ENCODE measurements at regions not wholly inside any gene's neighbourhood (a gene's known extent, or its start where the extent isn't known, plus 50 kb on each side); places are given as distances from the start of the nearest gene placed in this dataset.
"Not testable (repeated sequence)": the region's sequence is repeated elsewhere in the genome, so short reads cannot be mapped to it uniquely, and the experiment has no call there.

DNA sequence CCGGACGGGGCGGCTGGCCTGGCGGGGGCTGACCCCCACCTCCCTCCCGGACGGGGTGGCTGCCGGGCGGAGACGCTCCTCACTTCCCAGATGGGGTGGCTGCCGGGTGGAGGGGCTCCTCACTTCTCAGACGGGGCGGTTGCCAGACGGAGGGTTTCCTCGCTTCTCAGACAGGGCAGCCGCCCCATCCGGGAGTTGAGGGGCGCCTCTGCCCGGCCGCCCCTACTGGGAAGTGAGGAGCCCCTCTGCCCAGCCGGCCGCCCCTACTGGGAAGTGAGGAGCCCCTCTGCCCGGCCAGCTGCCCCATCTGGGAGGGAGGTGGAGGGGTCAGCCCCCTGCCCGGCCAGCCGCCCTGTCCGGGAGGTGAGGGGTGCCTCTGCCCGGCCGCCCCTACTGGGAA lies 761.1 kb upstream of the SPRY2 start:
- DNase-seq; CTCF ChIA-PET; H3K27me3 ChIP-seq (replicated peaks in 2 of 5; ENCODE audit: control insufficient read depth in 4 of 5, insufficient read depth in 5 of 5, low read length in 4 of 5); H3K27ac ChIP-seq (ENCODE audit: insufficient read depth in 1 of 2, low read depth in 1 of 2, low read length in 2 of 2, poor library complexity in 1 of 2, severe bottlenecking in 2 of 2); POLR2A ChIA-PET; H3K4me1 ChIP-seq (ENCODE audit: control extremely low read depth in 1 of 4, control insufficient read depth in 4 of 4, insufficient read depth in 4 of 4, low read length in 3 of 4); H3K36me3 ChIP-seq (ENCODE audit: control insufficient read depth in 4 of 4, insufficient read depth in 4 of 4, low read length in 3 of 4); H3K9me3 ChIP-seq (ENCODE audit: control extremely low read depth in 1 of 5, control insufficient read depth in 4 of 5, insufficient read depth in 2 of 5, low read depth in 1 of 5, low read length in 4 of 5); H3K4me3 ChIP-seq (ENCODE audit: control insufficient read depth in 1 of 7, extremely low read depth in 1 of 7, insufficient read depth in 4 of 7, low read depth in 2 of 7, low read length in 6 of 7): not testable (repeated sequence)
- 93% methylated on average over 12 of the region's 27 CpGs for WGBS (ENCODE audit: insufficient coverage)

DNA sequence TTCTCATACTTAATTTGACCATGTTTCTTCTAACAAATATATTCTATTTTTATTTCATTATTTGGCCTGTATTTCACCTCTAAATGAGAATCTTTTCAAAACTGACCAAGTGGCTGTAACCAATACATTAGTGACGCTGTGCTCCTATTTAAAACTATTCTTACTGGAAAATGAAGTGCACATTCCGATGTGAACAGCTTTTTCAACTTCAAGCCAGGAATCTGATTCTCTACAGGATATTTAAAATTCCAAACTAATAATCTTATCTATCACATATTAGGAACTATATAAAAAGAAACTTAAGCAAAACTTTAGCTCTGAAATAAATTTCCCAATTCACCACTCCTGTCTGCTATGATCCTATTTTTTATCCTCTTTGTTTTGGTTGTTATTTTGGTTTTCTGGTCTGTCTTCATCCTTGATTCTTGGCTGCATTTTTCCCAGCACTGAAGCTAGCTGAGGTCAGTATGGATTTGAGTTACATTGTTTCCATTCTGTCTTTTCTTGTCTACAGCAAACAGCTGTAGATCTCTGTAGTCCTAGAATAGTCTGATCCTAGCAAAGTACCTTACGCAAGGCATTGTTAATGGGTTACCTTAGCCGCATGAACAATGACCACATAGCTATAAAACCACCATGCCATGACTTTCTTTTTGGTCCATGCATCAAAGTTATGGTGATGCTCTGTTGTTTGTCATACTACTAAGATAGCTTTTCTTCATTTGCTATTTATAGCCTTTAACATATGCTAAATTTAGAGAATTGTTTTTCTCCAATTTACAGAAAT lies 748.6 kb upstream of the SPRY2 start:
- Histone ChIP-seq H3K27ac (ENCODE audit: insufficient read depth in 1 of 2, low read depth in 1 of 2, low read length in 2 of 2, poor library complexity in 1 of 2, severe bottlenecking in 2 of 2) (no peak overlapping the region), H3K36me3 (ENCODE audit: control insufficient read depth in 4 of 4, insufficient read depth in 4 of 4, low read length in 3 of 4) (no peaks in the 10 kb centered on the region), H3K4me1 (ENCODE audit: control extremely low read depth in 1 of 4, control insufficient read depth in 4 of 4, insufficient read depth in 4 of 4, low read length in 3 of 4) (no peaks in the 10 kb centered on the region), H3K27me3 (replicated peaks in 2 of 5; ENCODE audit: control insufficient read depth in 4 of 5, insufficient read depth in 5 of 5, low read length in 4 of 5) (no peaks in the 10 kb centered on the region), H3K4me3 (ENCODE audit: control insufficient read depth in 1 of 7, extremely low read depth in 1 of 7, insufficient read depth in 4 of 7, low read depth in 2 of 7, low read length in 6 of 7) (no peak overlapping the region), H3K9me3 (ENCODE audit: control extremely low read depth in 1 of 5, control insufficient read depth in 4 of 5, insufficient read depth in 2 of 5, low read depth in 1 of 5, low read length in 4 of 5) (no peaks in the 10 kb centered on the region)
- DNase-seq = no peak
- ChIA-PET POLR2A (no interaction called here), CTCF (no interaction called here)
- 95% methylated on average over 3 of the region's 4 CpGs for WGBS (ENCODE audit: insufficient coverage)

DNA sequence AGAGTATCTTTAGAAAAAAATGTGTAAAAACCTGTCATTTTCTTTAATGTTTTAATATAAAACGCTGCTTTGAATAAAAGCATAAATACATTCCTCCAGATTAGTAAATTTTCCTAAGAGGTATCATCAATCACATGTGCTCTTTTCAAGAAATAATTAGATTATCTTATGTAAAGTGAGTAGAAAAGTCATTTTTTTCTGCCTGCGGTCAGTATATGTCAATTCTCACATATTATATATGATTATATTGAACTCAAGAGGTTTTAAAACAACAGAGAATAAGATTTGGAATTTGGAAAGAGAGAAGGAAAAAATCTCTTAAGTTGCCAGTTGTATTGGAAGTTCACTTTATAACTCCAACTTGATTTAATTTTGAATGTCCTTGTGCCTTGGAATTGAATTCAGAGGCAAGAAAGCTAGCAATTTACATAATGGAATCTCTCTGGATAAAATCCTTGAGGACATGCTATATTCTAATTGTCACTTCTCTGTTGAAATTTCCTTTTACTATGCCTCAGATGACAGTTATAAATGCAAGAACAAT lies 740.1 kb upstream of the SPRY2 start:
- Histone ChIP-seq H3K27me3 (replicated peaks in 2 of 5; ENCODE audit: control insufficient read depth in 4 of 5, insufficient read depth in 5 of 5, low read length in 4 of 5) (no peaks in the 10 kb centered on the region), H3K4me1 (ENCODE audit: control extremely low read depth in 1 of 4, control insufficient read depth in 4 of 4, insufficient read depth in 4 of 4, low read length in 3 of 4) (no peaks in the 10 kb centered on the region), H3K27ac (ENCODE audit: insufficient read depth in 1 of 2, low read depth in 1 of 2, low read length in 2 of 2, poor library complexity in 1 of 2, severe bottlenecking in 2 of 2) (no peak overlapping the region), H3K36me3 (ENCODE audit: control insufficient read depth in 4 of 4, insufficient read depth in 4 of 4, low read length in 3 of 4) (no peaks in the 10 kb centered on the region), H3K9me3 (ENCODE audit: control extremely low read depth in 1 of 5, control insufficient read depth in 4 of 5, insufficient read depth in 2 of 5, low read depth in 1 of 5, low read length in 4 of 5) (no peaks in the 10 kb centered on the region), H3K4me3 (ENCODE audit: control insufficient read depth in 1 of 7, extremely low read depth in 1 of 7, insufficient read depth in 4 of 7, low read depth in 2 of 7, low read length in 6 of 7) (no peak overlapping the region)
- DNase-seq = no peak
- ChIA-PET POLR2A (no interaction called here), CTCF (no interaction called here)
- no CpG with 5 or more reads among the region's 2 CpGs for WGBS (ENCODE audit: insufficient coverage)

DNA sequence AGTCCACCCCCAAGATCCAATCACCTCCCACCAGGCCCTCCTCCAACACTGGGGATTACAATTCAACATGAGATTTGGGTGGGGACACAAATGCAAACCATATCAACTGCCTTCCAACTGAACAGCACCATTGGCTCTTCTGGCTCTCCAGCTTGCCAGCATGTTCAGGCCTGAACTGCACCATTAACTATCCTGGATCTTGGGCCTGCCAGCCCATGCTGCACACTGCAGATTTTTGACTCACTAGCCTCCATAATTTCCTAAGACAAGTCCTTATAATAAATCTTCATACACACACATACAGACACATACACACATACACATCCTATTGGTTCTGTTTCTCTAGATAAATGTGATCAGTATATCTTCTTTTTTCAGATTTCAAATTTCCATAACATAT lies 737.1 kb upstream of the SPRY2 start:
- Histone ChIP-seq H3K4me1 (ENCODE audit: control extremely low read depth in 1 of 4, control insufficient read depth in 4 of 4, insufficient read depth in 4 of 4, low read length in 3 of 4) (no peaks in the 10 kb centered on the region), H3K4me3 (ENCODE audit: control insufficient read depth in 1 of 7, extremely low read depth in 1 of 7, insufficient read depth in 4 of 7, low read depth in 2 of 7, low read length in 6 of 7) (no peak overlapping the region), H3K27me3 (replicated peaks in 2 of 5; ENCODE audit: control insufficient read depth in 4 of 5, insufficient read depth in 5 of 5, low read length in 4 of 5) (no peaks in the 10 kb centered on the region), H3K27ac (ENCODE audit: insufficient read depth in 1 of 2, low read depth in 1 of 2, low read length in 2 of 2, poor library complexity in 1 of 2, severe bottlenecking in 2 of 2) (no peak overlapping the region), H3K36me3 (ENCODE audit: control insufficient read depth in 4 of 4, insufficient read depth in 4 of 4, low read length in 3 of 4) (no peaks in the 10 kb centered on the region), H3K9me3 (ENCODE audit: control extremely low read depth in 1 of 5, control insufficient read depth in 4 of 5, insufficient read depth in 2 of 5, low read depth in 1 of 5, low read length in 4 of 5) (no peaks in the 10 kb centered on the region)
- ChIA-PET POLR2A (no interaction called here), CTCF (no interaction called here)
- DNase-seq = no peak

DNA sequence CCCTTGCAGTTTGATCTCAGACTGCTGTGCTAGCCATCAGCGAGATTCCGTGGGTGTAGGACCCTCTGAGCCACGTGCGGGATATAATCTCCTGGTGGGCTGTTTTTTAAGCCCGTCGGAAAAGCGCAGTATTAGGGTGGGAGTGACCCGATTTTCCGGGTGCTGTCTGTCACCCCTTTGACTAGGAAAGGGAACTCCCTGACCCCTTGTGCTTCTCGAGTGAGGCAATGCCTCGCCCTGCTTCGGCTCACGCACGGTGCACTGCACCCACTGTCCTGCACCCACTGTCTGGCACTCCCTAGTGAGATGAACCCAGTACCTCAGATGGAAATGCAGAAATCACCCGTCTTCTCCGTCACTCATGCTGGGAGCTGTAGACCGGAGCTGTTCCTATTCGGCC lies 728.9 kb upstream of the SPRY2 start:
- 100% methylated on average over 8 of the region's 18 CpGs for WGBS (ENCODE audit: insufficient coverage)
- H3K36me3 ChIP-seq (ENCODE audit: control insufficient read depth in 4 of 4, insufficient read depth in 4 of 4, low read length in 3 of 4); H3K9me3 ChIP-seq (ENCODE audit: control extremely low read depth in 1 of 5, control insufficient read depth in 4 of 5, insufficient read depth in 2 of 5, low read depth in 1 of 5, low read length in 4 of 5); CTCF ChIA-PET; H3K27me3 ChIP-seq (replicated peaks in 2 of 5; ENCODE audit: control insufficient read depth in 4 of 5, insufficient read depth in 5 of 5, low read length in 4 of 5); H3K27ac ChIP-seq (ENCODE audit: insufficient read depth in 1 of 2, low read depth in 1 of 2, low read length in 2 of 2, poor library complexity in 1 of 2, severe bottlenecking in 2 of 2); DNase-seq; POLR2A ChIA-PET; H3K4me3 ChIP-seq (ENCODE audit: control insufficient read depth in 1 of 7, extremely low read depth in 1 of 7, insufficient read depth in 4 of 7, low read depth in 2 of 7, low read length in 6 of 7); H3K4me1 ChIP-seq (ENCODE audit: control extremely low read depth in 1 of 4, control insufficient read depth in 4 of 4, insufficient read depth in 4 of 4, low read length in 3 of 4): not testable (repeated sequence)

DNA sequence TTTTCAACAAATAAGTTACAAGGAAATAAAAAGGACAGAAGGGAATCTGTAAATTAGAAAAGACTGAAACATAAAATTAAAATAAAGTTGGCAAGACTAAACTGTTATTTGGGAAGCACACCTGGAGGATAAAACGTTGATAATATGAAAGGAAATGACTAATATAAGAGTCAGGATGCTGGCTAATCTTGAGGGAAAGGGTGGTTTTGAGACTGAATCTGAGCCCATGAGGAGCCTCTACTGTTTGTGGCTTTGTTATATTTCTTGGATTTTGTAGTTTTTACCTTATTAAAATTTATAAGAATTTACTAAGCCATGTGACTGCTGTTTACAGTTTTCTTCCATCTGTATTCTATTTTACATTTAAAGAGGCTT lies 718.0 kb upstream of the SPRY2 start:
- 0% methylated on average over 1 of the region's 1 CpG for WGBS (ENCODE audit: insufficient coverage)
- CTCF ChIA-PET = no interaction called here
- POLR2A ChIA-PET = no interaction called here
- peak in 1 of 3 donors; percentile 14 for DNase-seq
- Histone ChIP-seq H3K27ac (ENCODE audit: insufficient read depth in 1 of 2, low read depth in 1 of 2, low read length in 2 of 2, poor library complexity in 1 of 2, severe bottlenecking in 2 of 2) (no peak overlapping the region), H3K4me1 (ENCODE audit: control extremely low read depth in 1 of 4, control insufficient read depth in 4 of 4, insufficient read depth in 4 of 4, low read length in 3 of 4) (no peaks in the 10 kb centered on the region), H3K9me3 (ENCODE audit: control extremely low read depth in 1 of 5, control insufficient read depth in 4 of 5, insufficient read depth in 2 of 5, low read depth in 1 of 5, low read length in 4 of 5) (no peaks in the 10 kb centered on the region), H3K4me3 (ENCODE audit: control insufficient read depth in 1 of 7, extremely low read depth in 1 of 7, insufficient read depth in 4 of 7, low read depth in 2 of 7, low read length in 6 of 7) (no peak overlapping the region), H3K27me3 (replicated peaks in 2 of 5; ENCODE audit: control insufficient read depth in 4 of 5, insufficient read depth in 5 of 5, low read length in 4 of 5) (no peaks in the 10 kb centered on the region), H3K36me3 (ENCODE audit: control insufficient read depth in 4 of 4, insufficient read depth in 4 of 4, low read length in 3 of 4) (no peaks in the 10 kb centered on the region)

DNA sequence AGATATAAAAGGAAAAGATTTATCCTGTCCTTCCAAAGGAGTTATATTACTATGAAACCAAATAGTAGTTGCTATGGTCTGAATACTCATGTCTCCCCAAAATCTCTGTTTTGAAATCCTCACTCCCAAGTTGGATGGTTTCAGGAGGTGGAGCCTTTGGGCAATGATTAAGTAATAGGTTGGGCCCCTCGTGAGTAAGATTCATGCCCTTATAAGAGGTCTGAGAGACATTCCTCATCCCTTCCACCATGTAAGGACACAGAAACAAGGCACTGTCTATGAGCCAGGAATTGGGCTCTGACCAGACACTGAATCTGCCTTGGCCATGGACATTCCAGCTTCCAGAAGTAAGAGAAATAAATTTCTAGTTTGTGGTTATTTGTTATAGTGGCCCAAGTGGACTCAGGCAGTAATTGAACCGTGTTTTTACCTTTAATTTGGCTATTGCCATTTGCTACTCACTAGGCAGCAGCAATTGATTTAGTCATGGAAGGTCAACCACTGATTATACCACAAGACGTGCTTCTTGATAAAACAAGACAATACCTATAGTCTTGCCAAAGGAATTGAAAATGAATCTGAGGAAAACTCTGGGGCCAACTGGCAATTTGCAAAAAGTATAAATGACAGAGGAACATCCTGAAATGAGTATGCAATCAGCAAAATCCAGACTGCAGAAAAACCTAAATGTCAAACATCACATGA lies 717.4 kb upstream of the SPRY2 start:
- no peaks in the 10 kb centered on the region for H3K4me1 ChIP-seq (ENCODE audit: control extremely low read depth in 1 of 4, control insufficient read depth in 4 of 4, insufficient read depth in 4 of 4, low read length in 3 of 4)
- no peak for DNase-seq
- WGBS (ENCODE audit: insufficient coverage) = 86% methylated on average over 1 of the region's 3 CpGs
- no peak overlapping the region for H3K4me3 ChIP-seq (ENCODE audit: control insufficient read depth in 1 of 7, extremely low read depth in 1 of 7, insufficient read depth in 4 of 7, low read depth in 2 of 7, low read length in 6 of 7)
- no peak overlapping the region for H3K27ac ChIP-seq (ENCODE audit: insufficient read depth in 1 of 2, low read depth in 1 of 2, low read length in 2 of 2, poor library complexity in 1 of 2, severe bottlenecking in 2 of 2)
- ChIA-PET POLR2A (no interaction called here), CTCF (no interaction called here)
- H3K36me3 ChIP-seq (ENCODE audit: control insufficient read depth in 4 of 4, insufficient read depth in 4 of 4, low read length in 3 of 4) = no peaks in the 10 kb centered on the region
- H3K27me3 ChIP-seq (replicated peaks in 2 of 5; ENCODE audit: control insufficient read depth in 4 of 5, insufficient read depth in 5 of 5, low read length in 4 of 5) = no peaks in the 10 kb centered on the region
- no peaks in the 10 kb centered on the region for H3K9me3 ChIP-seq (ENCODE audit: control extremely low read depth in 1 of 5, control insufficient read depth in 4 of 5, insufficient read depth in 2 of 5, low read depth in 1 of 5, low read length in 4 of 5)

Data from common myeloid progenitor, CD34-positive (primary cell).